Sigmoid colon (tissue), 3 donors: ENCODE measurements at regions not wholly inside any gene's neighbourhood (a gene's known extent, or its start where the extent isn't known, plus 50 kb on each side); places are given as distances from the start of the nearest gene placed in this dataset.

Source experiments
- CTCF ChIP-seq, 4 experiments: fragments of 450-650 bp in 3 of 4; fragments of 200-600 bp in 1 of 4; IDR thresholded peaks; one replicate each; pipeline ENCODE4 v1.5.1; 2016 to 2019; ENCODE audit warnings: antibody characterized with exemption in 4 of 4, mild to moderate bottlenecking in 3 of 4, moderate library complexity in 2 of 4
- POLR2A ChIP-seq, 2 donors: fragments of 450-650 bp; IDR thresholded peaks; one replicate each; pipeline ENCODE4 v1.6.1; 2016; ENCODE audit warnings: antibody characterized with exemption in 2 of 2, mild to moderate bottlenecking in 2 of 2, moderate library complexity in 2 of 2

- TF ChIP-seq CTCF (IDR thresholded peaks at IDR 0.05) (no peak), POLR2A (IDR thresholded peaks at IDR 0.05) (no peak)
These were observed 139.9 kb upstream of the GPRIN3 start for GRCh38 chr4:89447543-89447942.
